LNCaP clone FGC (cell line): ENCODE measurements at regions not wholly inside any gene's neighbourhood (a gene's known extent, or its start where the extent isn't known, plus 50 kb on each side); places are given as distances from the start of the nearest gene placed in this dataset.

ENCODE experiments used
- DNase-seq: peaks from one replicate; pipeline ENCODE4 v3.0.0-alpha.2; 2011; ENCODE audit warnings: low read depth
- H3K4me3 ChIP-seq: 2 replicates; pipeline ENCODE4 v1.5.1; 2011; ENCODE audit warnings: mild to moderate bottlenecking, low read depth, low read length, control low read depth
- TF ChIP-seq, protein P1 (sequence below): IDR thresholded peaks from 2 replicates; pipeline ENCODE4 v1.5.1; 2012; ENCODE audit warnings: mild to moderate bottlenecking; ENCODE audit not compliant: control insufficient read depth, insufficient read depth; ENCODE audit errors: extremely low read depth

DNA sequence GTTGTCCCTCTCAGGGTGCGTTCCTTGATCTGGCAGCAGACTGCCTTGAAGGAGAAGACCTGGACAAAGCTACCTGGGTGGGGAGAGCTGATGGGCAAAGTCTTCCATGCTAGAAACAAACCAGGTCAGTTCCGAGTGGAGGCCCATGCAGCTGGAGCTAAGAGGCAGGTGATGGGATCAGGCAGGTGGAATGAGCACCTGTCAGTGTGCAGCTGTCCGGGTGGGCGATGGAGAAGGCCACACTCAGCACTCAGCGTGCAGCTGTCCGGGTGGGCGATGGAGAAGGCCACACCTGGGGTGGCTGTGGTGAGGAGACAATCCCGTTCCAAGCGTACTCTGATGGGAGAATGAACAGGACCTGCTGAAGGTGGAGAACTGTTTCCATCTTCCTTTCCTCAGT is 237.3 kb upstream of the MYT1L start:
- DNase-seq, result no peak
- TF ChIP-seq, protein P1, sequence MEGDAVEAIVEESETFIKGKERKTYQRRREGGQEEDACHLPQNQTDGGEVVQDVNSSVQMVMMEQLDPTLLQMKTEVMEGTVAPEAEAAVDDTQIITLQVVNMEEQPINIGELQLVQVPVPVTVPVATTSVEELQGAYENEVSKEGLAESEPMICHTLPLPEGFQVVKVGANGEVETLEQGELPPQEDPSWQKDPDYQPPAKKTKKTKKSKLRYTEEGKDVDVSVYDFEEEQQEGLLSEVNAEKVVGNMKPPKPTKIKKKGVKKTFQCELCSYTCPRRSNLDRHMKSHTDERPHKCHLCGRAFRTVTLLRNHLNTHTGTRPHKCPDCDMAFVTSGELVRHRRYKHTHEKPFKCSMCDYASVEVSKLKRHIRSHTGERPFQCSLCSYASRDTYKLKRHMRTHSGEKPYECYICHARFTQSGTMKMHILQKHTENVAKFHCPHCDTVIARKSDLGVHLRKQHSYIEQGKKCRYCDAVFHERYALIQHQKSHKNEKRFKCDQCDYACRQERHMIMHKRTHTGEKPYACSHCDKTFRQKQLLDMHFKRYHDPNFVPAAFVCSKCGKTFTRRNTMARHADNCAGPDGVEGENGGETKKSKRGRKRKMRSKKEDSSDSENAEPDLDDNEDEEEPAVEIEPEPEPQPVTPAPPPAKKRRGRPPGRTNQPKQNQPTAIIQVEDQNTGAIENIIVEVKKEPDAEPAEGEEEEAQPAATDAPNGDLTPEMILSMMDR, result no peak
- H3K4me3 ChIP-seq, result no peak overlapping the region

DNA sequence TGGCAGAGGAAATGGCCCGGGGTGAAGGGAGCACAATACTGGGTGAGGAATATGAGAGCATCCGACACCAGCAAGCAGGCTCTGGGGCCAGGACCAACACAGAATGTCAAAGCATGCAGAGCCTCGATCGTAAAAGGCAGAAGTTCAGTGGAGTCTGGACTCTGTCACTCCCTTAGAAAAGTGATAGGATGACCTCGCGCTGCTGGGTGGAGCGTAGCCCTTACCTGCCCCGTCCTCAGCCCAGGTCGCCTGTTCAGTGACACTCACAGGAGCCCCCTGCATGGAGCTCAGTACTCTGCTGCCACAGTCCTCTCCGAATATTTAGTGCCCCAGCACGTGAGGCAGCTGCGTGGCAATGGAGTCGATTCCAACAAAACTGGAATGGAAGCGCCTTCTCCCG is 236.7 kb upstream of the MYT1L start:
- DNase-seq, result no peak
- no peak overlapping the region for H3K4me3 ChIP-seq
- TF ChIP-seq, protein P1, result no peak

DNA sequence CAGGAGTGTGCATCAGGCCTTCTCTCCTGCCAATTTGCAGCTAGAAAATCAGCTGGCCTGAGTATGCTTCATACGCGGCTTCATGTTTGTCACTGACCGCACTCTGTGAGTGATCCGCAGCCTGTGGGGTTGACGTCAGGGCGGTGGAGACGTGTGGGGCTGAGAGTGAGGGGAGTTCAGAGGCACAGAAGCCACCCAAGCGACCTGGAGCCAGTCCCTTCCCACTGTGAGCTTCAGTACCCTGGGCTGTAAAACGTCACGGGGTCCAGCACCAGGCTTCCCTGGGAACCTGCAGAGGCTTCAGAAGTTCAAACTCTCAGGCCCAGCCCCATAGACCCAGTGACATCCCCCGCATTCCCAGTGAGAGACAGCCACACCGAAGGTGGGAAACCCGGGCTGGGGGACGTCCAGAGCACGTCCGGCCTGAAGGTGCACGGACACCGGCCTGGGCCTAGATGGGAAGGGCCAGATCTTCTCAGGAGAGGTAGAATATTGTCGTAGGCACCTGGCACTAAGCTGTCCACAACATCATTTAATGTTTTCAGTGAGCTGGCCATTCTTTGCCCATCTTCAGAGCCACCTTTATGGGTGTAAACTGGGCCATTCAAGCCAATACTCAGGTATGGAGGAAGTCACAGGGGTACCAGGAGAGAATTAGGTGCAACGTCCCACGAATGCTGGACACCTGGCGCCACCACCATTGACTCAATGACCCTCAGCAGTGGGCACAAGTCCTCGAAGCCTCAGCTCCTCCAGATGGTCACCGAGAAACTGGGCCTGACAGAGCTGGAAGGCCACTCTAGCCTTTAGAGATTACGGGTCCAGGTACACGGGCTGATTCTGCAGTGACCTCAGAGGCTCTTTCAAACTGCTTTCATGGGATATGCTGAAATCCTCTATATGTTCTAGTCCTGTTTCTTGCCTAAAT is 235.6 kb upstream of the MYT1L start:
- no peak overlapping the region for H3K4me3 ChIP-seq
- TF ChIP-seq, protein P1, result no peak
- DNase-seq, result no peak

DNA sequence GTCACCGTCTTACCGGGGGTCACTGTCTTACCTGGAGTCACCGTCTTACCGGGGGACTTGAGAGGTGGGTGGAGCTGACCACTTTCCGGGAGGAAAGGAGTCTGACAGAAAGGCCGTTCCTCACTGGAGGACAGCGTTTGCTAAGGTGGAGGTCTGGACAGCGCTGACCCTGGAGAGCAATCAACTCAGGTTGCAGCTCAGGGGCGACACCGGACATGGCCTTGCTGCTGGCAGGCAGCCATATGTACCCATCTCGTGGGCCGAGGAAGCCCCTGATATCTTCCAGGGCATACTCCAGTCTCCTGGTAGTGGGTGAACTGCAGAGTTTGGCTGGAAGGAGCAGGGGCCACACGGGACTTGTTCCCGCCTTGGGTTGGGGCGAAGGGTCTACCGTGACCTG is 234.6 kb upstream of the MYT1L start:
- no peak overlapping the region for H3K4me3 ChIP-seq
- no peak for DNase-seq
- TF ChIP-seq, protein P1, result no peak

DNA sequence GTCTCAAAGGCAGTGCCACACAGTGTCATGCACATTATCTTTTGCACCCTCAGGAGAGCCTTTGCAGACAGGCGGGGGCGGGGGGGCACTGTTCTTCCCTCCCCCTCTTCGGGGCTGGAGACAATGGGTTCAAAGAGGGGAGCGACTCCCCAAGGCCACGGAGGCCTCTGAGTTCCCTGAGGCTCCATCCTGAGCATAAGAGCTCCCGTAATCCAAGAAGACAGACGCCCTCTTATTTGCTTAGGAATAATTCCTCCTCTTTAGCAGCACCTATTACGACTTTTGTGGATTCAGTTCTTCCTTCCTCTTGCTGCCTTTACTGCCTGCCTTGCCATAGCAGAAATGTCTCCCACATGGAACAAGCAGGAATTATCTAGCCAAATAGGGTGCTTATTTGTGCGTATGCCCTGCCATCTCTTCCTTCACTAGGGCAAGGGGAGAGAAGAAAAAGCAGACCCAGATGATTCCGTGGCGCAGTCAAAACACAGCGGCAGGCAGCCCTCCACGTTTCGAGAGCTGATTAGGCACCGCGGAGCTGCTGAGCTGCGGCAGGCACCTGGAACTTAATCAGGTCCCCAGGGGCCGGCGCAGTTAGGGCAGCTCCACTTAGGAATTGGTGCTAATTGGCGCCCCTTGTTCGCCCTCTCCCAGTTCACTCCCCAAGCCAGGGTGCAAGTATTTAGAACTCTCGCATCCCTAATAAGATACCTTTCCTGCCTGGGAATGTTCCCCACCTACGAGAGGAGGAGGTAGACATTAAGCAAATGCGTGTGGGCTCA is 233.4 kb upstream of the MYT1L start:
- TF ChIP-seq, protein P1, result no peak
- DNase-seq, result no peak
- H3K4me3 ChIP-seq, result no peak overlapping the region

DNA sequence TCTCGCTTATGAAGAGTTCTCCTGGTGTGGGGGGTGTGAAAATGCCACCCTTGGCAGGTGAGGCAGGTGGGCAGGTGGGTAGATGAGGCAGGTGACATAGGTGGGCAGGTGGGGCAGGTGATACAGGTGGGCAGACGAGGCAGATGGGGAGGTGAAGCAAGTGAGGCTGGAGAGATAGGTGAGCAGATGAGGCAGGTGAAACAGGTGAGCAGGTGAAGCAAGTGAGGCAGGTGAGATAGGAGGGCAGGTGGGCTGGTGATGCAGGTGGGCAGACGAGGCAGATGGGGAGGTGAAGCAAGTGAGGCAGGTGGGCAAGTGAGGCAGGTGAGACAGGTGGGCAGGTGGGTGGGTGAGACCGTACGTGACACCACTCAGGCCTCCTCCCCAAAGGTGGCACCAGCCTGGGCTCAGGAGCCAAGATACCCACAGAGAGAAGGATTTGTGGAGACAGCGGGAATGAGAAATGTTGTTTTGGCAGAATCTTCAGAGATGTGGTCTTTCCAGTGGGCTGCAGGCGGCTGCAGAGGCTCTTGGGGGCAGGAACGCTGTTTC is 232.3 kb upstream of the MYT1L start:
- TF ChIP-seq, protein P1, result no peak
- H3K4me3 ChIP-seq, result no peak overlapping the region
- no peak for DNase-seq
